ENCODE measurements at regions not wholly inside any gene's neighbourhood (a gene's known extent, or its start where the extent isn't known, plus 50 kb on each side); places are given as distances from the start of the nearest gene placed in this dataset.
"Not testable (repeated sequence)": the region's sequence is repeated elsewhere in the genome, so short reads cannot be mapped to it uniquely, and the experiment has no call there.

DNA sequence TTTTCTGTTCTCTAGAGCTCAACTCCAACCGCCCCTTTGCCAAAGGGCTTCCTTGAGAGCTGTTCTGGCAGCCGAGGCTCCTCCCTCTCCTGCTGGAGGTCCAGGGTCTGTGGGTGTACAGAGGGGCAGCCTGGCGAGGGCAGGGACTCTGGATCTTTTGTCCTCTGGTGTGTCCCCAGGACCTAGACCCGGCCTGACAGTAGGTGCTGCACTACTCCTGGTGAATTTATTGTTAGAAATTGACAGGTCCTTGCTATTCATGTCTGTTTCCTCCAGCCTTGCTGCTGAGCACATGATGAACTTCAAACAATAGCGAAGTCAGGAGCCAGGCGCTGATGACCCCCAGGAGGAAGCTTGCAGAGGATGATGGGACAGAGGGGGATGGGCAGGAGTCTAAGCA, 234.7 kb upstream of the SULF2 start:
- DNase-seq = no peak

DNA sequence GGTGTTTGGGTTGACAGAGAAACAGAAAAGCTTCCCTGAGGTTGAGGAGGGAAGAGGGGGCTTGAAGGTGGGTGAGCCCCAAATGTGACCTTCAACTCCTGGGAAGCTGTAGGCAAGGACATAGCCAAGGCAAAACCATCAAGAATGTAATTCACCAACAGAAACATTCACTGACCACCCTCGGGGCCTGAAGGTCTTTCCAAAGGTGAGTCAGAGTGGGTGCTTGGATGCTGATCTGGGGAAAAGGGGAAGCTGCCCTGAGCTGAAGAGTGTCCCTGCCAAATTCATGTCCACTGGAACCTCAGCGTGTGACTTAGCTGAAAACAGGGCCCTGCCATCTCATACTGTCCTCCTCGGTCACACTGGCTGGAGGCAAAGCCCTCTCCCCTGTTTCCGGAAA, 234.2 kb upstream of the SULF2 start:
- no peak for DNase-seq

DNA sequence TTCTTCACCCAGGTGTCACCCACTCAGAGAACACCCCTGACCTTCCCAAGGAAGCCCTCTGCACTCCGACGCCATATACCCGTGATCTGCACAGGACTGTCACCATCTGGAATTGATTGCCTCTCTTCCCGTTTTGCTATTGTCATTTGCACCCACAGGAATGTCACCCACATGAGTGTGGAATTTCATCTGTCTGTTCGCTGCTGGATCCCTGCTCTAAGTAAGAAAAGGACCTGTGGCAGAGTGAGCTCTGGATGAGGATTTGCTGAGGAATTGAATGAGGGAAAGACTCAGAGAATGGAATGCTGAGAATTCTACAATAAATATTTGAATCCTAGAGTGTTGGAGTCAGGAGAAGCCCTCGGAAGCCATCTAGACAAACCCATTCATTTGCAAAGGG, 233.6 kb upstream of the SULF2 start:
- DNase-seq = not testable (repeated sequence)

DNA sequence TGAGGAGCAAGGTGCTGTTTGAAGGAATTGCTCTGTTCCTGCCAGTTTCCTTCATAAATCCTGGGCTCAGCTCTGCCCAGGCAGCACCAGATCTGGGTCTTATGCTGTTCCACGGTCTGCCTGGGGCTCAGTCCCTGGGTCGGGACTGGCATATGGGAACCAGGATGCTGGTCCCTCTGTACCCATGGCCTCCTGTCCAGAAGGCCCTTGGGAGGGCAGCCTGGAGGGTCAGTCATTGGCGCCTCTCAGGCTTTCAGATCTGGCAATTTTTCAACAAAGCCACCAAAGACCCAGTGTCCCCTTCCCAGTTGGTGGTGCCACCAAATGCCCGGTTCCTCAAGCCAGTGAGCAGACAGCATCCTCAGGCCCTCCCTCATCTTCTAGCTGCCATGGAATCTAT, 232.7 kb upstream of the SULF2 start:
- DNase-seq = no peak

DNA sequence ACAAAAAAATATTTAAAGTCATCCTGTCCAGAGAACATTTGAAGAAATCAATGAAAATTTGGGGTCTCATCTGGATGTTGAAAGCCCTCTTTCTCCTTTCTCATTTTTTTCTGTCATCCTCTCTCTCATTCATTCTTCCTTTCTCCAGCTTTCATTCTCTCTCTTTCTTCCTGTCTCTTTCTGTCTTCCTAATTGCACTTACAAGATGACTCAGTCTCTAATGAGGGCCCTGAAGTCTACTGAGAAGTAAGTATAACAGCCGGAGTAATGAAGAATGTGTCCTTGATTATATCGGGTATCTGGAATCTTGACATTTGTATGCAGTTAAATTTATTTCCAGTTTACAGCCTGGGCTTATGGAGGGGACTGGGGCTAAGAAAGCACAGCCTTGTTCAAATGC, 232.2 kb upstream of the SULF2 start:
- no peak for DNase-seq

DNA sequence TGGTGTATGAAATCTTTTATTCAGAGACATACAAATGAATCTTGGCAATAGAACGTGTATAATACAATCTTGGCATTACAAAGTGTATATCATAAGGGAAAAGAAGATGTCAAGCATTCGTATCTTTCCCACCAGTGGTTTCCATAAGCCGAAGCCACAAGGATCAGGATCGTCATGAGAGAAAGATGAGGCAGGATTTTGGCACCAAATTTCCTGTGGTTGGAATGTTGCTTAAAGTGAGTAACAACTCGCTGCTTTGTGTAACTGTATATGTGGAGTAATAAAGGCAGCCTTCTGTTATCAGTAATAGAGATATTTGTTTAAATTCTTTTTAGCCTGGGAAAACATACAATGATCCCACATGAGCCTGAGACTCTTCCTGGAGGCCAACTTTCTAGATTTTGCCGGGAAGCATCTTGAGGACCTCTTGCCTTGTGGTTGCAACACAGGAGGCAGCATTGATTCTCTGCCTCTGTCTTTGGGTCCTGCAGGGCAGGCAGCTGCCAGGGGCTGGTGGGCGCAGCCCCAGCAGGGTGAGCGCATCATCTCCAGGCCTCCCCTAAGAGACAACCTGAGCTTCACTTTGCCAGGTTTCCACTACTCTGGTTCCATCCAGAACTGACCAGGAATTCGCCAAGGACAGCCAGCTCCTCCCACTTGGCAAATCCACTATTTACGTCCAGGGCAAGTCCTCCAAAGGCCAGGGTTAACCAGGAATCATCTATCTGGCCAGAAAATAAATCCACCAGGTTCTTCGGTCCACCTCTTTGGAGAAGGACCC, 230.9 kb upstream of the SULF2 start:
- DNase-seq = no peak

DNA sequence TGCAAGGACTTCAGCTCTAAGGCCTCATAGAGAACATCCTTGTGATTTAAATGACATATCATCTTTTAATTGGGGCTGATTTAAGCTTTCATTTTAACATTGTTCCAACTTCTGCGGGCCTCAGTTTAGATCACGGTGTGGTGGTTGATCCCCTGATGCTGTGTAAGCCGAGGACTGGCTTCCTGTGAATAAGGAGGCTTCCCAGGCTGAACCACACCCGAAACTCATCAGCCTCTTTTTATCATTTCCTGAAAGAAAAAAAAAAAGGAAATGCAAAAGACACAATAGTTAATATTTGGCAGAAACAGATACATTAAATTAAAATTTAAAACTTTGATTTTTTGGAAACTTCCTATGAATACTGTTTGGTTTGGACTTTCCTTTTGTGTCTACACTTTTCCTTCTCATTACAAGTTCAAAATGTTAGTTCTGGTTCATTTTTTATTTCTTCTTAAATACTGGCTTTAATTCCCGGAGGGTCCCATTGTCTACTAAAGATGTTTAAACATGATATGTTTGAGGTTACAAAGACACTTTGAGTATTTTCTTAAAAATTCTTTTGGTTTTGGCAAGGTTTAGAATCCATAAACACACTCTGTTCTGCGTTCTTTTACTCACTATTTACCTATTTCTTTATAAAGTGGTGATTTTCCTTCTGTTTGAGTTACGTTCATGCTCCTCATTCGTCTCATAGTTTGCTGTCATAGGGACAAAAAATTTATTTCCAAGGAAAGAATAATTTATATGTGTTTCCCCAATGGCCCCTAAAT, 230.0 kb upstream of the SULF2 start:
- no peak for DNase-seq

DNA sequence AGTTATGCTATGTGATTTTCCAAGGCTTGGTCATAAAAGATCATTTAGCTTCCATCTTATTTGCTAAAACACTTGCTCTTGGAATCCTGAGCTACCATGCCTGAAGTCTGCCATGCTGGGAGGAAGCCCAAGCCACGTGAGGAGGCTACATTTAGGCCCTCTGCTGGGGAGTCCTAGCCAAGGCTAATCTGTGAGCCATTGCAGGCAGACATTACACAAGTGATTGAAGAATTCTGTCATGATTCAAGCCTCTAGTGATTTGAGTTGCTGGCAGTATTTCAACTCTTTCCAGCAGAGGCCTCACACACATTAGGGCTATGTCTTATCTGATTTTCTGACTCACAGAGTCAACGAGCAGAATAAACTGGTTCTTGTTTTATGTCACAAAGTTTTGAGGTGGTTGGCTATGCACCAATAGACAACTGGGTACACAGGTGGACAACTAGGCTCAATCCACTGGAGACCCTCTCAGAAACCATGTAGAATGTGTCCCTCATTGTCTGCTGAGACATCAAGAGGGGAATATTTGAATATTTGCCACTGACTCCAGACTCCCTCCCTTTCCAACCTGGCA, 227.2 kb upstream of the SULF2 start:
- no peak for DNase-seq

DNA sequence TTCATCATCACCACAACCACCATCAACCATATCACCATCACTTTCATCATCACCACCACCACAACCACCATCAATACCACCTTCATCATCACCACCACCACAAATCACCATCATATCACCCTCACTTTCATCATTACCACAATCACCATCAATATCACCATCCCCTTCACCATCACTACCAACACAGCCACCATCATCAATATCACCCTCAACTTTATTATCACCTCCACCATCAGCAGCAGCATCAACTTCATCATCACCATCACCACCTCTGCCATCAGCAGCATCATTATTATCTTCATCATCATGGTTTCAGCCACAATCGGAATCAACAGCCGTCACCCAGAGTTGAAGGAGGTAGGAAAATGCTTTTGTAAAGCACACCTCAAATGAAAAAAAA, 225.7 kb upstream of the SULF2 start:
- no peak for DNase-seq

DNA sequence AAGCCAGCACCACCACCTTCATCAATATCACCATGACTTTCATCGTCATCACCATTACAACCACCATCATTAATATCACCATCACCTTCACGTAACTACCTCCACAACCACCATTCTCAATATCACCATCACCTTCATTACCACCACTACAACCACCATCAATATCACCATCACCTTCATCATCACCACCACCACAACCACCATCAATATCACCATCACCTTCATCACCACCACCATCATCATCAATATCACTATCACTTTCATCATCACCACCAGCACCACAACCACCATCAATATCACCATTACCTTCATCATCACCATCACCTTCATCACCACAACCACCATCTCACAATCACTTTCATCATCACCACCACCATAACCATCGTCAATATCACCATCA, 225.3 kb upstream of the SULF2 start:
- no peak for DNase-seq

DNA sequence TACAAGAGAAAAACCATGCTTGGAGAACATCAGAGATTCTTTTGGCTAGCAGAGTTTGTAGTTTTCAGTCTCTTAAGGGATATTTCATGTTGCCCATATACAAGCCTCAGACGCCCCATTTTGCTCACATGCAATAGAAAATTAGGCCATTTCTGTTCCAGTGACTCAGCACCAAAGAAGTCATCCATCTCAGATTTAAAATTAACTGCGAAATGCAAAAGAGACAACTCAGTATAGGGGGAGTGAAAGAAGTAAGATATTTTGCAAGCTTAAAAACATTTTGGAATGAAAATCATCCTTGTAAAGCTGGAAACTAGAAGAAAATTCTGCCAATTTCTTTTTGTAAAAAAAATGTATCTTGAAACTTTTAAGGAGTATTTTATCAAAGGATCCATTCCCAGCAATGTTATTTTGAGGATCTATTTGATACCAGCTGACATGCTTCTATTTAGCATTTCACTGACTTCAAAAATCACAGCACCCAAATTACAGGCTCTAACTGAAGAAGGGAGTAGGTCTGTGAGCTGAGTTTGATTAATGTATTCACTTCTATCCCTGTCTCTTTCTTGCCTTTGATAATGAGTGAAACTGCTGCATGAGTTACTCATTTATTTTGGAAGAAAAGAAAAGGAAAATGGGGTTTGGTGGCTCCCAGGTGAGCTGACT, 223.7 kb upstream of the SULF2 start:
- DNase-seq = no peak

DNA sequence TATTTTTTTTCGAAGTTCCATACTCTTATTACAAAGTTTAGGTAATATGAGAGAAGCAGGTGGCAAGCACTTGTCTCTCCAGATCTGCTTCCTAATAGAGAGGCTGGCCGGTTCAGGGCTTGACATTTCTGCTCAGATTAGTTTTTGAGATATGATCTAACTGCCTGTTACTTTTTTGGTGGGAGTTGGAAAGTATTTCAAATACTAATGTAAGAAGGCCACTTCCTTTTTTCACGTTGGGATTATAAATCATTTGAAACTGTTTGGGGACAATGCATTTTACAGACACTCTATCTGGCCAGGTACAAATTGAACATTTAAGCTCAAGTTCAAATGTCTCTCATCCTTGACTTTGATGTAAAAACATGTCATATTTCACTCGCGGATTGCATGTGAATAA, 222.1 kb upstream of the SULF2 start:
- no peak for DNase-seq

DNA sequence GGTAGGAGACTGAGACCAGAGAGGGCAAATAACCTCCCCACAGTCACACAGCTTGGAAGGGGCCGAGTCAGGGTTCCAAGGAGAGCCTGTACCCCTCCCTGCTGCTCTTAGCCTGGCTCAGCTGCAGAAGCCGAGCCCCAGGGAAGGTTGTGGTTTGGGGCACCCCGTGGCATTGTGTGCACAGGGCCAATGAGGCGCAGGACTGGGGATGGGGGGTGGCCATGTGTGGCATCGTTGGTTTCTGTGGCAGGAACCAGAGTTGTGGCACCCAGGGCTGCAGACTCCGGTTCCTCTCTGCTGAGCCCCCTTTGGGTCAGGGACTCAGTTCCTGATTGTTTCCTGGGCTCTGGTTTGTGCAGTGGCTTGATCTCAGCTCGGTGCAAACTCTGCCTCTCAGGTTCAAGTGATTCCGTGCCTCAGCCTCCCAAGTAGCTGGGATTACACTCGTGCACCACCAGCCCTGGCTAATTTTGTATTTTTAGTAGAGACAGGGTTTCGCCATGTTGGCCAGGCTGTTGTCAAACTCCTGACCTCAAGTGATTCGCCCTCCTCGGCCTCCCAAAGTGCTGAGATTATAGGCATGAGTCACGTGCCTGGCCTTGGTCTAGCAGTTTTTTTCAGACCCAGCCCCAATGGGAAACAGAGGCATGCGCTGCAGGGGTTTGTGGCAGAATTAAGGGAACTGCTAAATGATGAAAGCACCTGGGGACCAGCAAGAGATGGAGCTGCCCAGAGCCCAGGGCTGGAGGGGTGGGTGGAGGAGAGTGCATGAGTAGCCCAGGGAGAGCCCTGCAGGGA, 221.0 kb upstream of the SULF2 start:
- DNase-seq = peak; percentile 24

DNA sequence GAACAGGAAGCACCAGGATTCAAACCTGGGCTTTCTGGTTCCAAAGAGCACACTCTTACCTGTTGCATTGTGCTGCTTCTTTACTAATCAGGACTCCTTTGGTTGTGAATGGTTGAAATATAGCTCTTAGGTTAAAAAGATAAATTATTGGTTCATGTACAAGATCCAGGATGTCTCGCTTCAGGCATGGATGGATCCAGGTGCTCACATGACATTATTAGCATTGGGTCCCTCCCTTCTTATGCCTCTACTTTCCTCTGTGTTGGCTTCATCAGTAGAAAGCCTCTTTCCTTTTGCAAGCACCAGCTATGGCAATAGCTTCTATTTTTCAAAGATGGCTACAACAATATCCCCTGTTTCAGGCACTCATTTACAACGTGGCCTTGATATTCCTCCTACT, 217.7 kb upstream of the SULF2 start:
- DNase-seq = no peak

DNA sequence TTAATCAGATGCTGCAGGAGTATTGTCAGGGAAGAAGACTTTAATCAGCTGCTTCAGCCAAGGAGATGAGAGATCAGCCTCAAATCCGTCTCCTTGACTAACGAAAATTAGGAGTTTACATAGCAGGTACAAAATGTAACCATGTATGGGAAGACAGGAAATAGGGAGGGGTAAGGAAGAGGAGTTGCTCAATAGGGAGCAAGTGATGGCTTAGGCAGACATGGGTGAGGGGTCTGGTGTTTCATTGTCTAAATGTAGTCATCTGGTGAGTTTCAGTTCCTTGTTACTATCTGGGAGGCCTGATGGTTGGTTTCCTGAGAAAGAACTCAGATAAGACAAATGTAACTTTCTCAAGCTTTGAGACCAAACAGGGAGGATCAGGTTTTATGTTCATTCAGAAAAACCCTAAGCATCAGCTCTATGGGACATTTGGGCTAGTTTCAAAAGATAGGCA, 217.3 kb upstream of the SULF2 start:
- no peak for DNase-seq

DNA sequence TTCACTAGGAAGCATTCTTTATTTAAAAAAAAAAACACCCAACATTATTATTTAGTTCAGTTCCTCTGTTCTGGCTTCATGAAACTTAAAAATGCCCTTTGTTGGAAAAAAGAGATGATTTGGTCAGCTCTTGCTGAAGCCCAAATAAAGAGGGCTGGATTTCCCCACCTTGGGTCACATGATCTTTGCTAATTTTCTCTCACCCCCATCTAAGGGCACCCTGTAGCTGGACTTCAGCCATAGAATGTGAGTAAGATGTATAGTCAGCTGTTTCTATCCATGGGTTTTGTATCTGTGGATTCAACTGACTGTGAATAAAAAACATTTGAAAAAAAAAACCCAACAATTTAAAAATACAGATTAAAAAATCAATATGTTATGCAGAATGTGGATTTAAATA, 213.9 kb upstream of the SULF2 start:
- DNase-seq = no peak

DNA sequence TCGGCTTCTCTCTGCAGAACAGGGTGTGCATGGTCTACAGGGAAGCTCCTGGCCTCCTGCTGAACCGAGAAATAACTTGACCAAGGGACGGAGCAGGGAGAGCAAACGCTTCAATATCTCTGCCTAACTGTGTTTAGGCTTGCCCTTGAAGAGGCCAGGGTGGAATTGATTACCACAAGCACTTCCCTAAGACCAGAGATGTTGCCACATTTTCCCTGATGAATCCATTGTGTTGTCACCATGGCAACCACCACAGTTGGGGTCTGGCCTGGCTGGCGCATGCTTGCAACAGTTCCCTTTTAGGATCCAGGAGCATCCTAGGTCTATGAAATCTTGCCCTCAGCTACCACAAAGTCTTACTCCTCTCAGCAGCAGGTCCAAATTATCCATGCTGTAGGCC, 213.5 kb upstream of the SULF2 start:
- DNase-seq = no peak

DNA sequence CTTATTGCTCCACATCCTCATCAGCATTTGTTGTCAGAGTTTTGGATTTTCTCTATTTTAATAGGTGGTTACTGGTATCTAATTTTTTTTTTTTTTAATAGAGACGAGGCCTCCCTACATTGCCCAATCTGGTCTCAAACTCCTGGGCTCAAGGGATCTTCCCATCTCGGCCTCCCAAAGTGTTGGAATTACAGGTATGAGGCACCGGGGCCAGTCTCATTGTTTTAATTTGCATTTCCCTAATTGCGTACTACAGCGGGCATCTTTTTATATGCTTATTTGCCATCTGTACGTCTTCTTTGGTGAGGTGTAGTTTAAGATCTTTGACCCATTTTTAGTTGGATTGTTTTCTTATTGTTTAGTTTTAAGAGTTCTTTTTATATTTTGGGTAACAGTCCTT, 210.4 kb upstream of the SULF2 start:
- no peak for DNase-seq

DNA sequence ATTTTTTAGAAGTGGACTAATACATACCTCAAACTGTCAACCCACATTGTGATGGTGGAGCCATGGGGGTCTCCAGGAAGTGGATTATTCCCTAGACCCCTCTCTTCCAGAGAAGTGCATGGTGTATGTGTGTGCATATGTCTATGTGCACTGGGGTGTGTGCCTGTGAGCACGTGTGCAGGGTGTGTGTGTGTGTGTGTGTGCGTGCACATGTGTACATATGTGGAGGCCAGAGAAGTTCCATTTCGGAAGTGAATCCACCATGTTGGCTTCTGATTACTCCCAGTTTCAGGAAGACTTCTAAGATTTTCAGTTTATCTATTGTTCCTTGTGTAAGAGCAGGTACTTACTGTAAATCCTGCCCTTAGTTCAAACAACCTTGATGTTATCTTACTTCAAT, 208.5 kb upstream of the SULF2 start:
- DNase-seq = no peak

DNA sequence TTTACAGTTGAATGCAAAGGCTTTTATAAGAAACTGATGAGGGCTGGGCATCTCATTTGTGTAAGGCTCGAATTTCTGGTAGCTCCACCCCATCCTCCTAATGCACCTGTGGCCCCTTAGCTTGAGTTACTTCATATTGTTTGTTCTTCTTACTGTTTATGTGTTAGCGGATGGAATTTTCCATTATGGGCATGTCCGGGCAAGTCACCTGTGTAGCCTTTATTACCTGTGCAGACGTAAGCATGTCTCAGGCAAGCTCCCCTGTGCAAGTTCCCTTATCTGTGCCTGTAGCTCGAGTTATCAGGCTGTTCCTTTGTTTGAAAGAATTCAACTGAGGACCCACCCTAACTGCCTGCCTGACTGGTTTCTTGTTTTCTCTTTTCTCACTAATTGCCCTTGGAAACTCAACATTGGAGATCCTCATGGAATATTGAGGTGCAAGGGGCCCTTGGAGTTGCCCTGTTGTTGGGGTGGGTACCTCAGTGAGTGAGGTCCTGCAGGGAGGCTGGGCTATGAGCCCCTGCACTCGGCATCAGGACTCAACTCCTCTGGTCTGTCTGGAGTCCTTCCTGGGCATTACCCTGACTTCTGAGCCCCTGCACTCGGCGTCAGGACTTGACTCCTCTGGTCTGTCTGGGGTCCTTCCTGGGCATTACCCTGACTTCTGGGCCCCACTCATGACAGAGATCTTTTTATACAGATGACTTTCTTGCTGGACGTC, 207.9 kb upstream of the SULF2 start:
- DNase-seq = no peak

DNA sequence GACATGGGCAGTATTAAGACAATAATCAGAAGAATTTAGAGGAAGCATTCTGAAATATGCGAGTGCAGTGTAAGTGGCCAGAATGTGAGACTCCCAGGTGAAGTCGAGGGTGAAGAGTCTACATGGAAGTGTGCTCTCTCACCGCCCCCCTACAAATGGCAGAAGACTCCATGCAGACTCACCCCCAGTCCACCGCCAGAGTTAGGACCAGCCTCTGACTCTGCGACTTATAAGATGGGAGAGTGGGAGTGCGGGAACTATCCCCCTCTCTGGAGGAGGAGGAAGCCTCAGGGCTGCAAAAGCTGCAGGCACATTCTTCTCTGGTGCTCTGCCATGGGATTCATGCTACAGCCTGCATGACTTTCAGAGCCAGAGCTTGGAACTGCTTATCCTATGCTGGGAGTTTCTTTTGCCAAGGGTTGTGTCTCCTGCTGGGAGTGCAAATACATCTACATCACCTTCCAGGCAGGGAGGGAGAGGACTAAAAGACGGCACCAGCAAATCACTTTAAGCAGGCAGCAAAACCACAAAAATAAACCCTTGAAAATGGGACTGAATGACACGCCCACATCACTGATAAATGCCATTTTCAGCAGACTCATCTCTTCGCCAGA, 206.7 kb upstream of the SULF2 start:
- DNase-seq = no peak
